ENCODE measurements at regions not wholly inside any gene's neighbourhood (a gene's known extent, or its start where the extent isn't known, plus 50 kb on each side); places are given as distances from the start of the nearest gene placed in this dataset.

DNA sequence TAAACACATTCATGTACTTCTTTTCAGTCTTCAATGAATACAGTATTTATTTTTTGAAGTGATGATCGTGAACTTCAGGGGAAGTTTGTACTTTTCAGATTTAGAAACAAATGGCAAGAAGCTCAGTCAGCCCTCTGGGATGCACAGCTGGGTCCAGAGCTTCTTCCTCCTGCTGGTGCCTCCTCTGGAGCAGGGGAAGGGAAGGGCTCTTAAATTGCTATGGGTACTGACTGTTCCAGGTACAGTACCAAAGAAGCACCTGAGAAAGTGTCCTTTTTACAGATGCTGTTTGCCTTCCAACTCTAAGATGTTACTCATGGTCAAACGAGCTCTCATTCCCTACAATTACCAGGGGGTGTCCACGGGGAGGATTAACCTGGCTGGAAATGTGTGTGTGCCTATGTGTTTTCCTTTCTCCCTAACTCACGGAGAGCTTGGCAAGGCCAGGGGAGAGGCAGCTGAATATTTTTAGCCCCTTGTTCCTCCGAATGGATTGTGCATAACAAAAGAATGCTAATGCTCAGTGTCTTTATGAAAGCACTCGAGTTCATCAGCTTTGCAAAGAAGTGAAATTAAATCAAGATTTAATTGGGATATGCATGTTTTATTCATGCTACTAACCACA lies 313.7 kb upstream of the CADM1 start:
- H3K27ac Mint-ChIP-seq (ENCODE audit: unreplicated experiment) = no peak overlapping the region
- no peaks in the 10 kb centered on the region for H3K36me3 Mint-ChIP-seq (ENCODE audit: unreplicated experiment)
- no peaks in the 10 kb centered on the region for H3K4me1 Mint-ChIP-seq (ENCODE audit: unreplicated experiment)
- H3K9me3 Mint-ChIP-seq (ENCODE audit: unreplicated experiment) = peaks cover 12% of the 10 kb centered on the region
- H3K27me3 Mint-ChIP-seq (ENCODE audit: unreplicated experiment) = peaks cover 8% of the 10 kb centered on the region
- TF ChIP-seq, protein P1, sequence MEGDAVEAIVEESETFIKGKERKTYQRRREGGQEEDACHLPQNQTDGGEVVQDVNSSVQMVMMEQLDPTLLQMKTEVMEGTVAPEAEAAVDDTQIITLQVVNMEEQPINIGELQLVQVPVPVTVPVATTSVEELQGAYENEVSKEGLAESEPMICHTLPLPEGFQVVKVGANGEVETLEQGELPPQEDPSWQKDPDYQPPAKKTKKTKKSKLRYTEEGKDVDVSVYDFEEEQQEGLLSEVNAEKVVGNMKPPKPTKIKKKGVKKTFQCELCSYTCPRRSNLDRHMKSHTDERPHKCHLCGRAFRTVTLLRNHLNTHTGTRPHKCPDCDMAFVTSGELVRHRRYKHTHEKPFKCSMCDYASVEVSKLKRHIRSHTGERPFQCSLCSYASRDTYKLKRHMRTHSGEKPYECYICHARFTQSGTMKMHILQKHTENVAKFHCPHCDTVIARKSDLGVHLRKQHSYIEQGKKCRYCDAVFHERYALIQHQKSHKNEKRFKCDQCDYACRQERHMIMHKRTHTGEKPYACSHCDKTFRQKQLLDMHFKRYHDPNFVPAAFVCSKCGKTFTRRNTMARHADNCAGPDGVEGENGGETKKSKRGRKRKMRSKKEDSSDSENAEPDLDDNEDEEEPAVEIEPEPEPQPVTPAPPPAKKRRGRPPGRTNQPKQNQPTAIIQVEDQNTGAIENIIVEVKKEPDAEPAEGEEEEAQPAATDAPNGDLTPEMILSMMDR (IDR thresholded peaks at IDR 0.05) = no peak
- no peak overlapping the region for H3K4me3 Mint-ChIP-seq (ENCODE audit: unreplicated experiment)
- no peak for DNase-seq (ENCODE audit: extremely low spot score, unreplicated experiment)

GRCh38 chr11:115808351-115808940 lies 304.2 kb upstream of the CADM1 start:
- Mint-ChIP-seq H3K4me3 (ENCODE audit: unreplicated experiment) (no peak overlapping the region), H3K9me3 (ENCODE audit: unreplicated experiment) (peaks cover 13% of the 10 kb centered on the region), H3K4me1 (ENCODE audit: unreplicated experiment) (no peaks in the 10 kb centered on the region), H3K27ac (ENCODE audit: unreplicated experiment) (no peak overlapping the region), H3K36me3 (ENCODE audit: unreplicated experiment) (no peaks in the 10 kb centered on the region), H3K27me3 (ENCODE audit: unreplicated experiment) (no peaks in the 10 kb centered on the region)
- TF ChIP-seq, protein P1 (IDR thresholded peaks at IDR 0.05) = no peak
- DNase-seq (ENCODE audit: extremely low spot score, unreplicated experiment) = no peak

DNA sequence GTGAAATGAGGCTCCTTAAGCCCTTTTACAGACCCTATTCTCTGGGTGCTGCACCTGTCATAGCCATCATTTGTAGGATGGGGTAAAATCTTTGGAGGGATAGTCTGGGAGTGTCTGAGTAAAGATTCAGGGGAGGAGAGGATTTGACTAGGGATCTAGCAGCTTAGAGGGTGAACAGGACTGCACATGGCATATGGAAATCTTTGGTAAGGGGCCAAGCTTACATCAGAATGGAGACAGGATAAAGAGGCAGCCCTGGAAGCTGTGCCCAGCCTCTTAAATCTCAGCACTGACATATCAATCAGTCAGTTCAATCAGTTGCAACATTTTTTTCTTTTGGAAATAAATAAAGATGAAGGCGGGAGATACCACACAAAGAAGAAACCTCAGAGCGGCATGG lies 301.8 kb upstream of the CADM1 start:
- Mint-ChIP-seq H3K4me1 (ENCODE audit: unreplicated experiment) (no peaks in the 10 kb centered on the region), H3K27ac (ENCODE audit: unreplicated experiment) (no peak overlapping the region), H3K36me3 (ENCODE audit: unreplicated experiment) (no peaks in the 10 kb centered on the region), H3K9me3 (ENCODE audit: unreplicated experiment) (peaks cover 13% of the 10 kb centered on the region), H3K27me3 (ENCODE audit: unreplicated experiment) (no peaks in the 10 kb centered on the region), H3K4me3 (ENCODE audit: unreplicated experiment) (no peak overlapping the region)
- TF ChIP-seq, protein P1 (IDR thresholded peaks at IDR 0.05) = no peak
- no peak for DNase-seq (ENCODE audit: extremely low spot score, unreplicated experiment)

- DNase-seq (ENCODE audit: extremely low spot score, unreplicated experiment) = peak; percentile 51
- peaks cover 10% of the 10 kb centered on the region for H3K27me3 Mint-ChIP-seq (ENCODE audit: unreplicated experiment)
- peaks cover 4% of the 10 kb centered on the region for H3K9me3 Mint-ChIP-seq (ENCODE audit: unreplicated experiment)
- no peak overlapping the region for H3K27ac Mint-ChIP-seq (ENCODE audit: unreplicated experiment)
- H3K4me3 Mint-ChIP-seq (ENCODE audit: unreplicated experiment) = no peak overlapping the region
- no peaks in the 10 kb centered on the region for H3K36me3 Mint-ChIP-seq (ENCODE audit: unreplicated experiment)
- H3K4me1 Mint-ChIP-seq (ENCODE audit: unreplicated experiment) = no peaks in the 10 kb centered on the region
- TF ChIP-seq, protein P1 (IDR thresholded peaks at IDR 0.05) = no peak
Measured at GRCh38 chr11:115803073-115803740, 299.0 kb upstream of the CADM1 start.

DNA sequence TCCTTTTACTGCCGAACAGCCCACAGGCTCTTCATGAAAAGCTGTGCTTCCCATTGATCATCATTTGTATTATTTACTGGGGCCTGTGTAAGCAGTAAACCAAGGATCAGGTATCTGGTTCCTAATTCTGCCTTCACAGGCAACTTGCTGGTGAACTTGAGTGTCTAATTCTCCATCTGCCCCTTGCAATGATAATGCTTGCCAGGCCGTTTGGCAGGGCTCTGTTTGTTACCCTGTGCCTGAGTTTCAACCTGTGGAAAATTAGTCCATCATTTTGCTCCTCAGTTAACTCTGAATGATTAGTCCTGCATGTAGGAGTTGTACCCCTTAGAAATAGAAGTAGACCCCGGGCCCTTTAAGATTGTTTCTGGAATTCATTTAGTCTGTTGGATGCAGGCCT lies 298.4 kb upstream of the CADM1 start:
- Mint-ChIP-seq H3K27ac (ENCODE audit: unreplicated experiment) (no peak overlapping the region), H3K4me1 (ENCODE audit: unreplicated experiment) (no peaks in the 10 kb centered on the region), H3K9me3 (ENCODE audit: unreplicated experiment) (peaks cover under 1% of the 10 kb centered on the region), H3K36me3 (ENCODE audit: unreplicated experiment) (no peaks in the 10 kb centered on the region), H3K27me3 (ENCODE audit: unreplicated experiment) (peaks cover 16% of the 10 kb centered on the region), H3K4me3 (ENCODE audit: unreplicated experiment) (no peak overlapping the region)
- TF ChIP-seq, protein P1 (IDR thresholded peaks at IDR 0.05) = no peak
- peak; percentile 8 for DNase-seq (ENCODE audit: extremely low spot score, unreplicated experiment)
